ENCODE measurements at regions not wholly inside any gene's neighbourhood (a gene's known extent, or its start where the extent isn't known, plus 50 kb on each side); places are given as distances from the start of the nearest gene placed in this dataset.
"Not testable (repeated sequence)": the region's sequence is repeated elsewhere in the genome, so short reads cannot be mapped to it uniquely, and the experiment has no call there.

DNA sequence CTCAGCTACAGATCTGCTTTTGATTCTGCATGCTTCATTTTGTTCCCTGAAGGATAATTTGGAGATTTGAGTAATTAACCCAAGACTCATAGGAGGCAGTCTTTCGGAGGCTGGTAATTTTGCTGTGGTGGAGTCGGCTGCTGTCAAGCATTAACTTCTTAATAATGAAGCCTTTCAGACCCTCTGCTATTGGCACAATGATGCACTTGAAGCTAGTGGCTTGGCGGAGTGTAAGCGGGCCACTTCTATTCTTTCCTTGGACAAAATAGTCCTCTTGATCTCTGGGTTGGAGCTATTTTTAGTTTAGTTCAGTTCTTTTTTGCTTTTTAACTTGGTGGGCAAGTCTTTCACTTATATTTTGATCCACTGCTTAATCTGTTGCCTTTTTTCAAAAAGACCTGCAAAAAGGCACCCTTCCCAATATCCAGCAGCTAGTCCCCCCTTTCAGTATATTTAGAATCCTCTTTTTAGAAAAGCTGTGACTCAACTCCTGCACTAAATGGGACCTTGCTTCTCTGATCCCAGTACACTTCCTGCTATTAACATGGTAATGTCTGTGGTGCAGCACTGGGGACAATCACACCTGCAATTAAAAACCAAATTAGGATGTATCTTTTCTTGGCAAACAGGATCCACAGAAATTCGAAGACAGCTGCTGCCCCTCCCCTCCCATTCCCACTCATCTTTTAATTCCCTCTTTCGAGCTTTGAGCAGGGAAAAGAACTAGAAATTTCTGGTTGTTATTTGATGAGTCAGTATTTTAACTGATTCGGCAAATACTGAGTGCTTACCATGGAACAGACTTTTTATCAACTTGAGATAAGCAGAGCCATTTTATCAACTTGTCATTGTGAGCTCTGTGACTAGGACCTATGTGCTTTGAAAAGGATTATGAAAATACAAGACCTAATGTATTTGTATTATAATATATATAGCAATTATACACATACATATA is 169.4 kb upstream of the ANKRD55 start:
- H3K4me3 ChIP-seq (replicated peaks in 1 of 3; ENCODE audit: low read depth in 2 of 3, low read length in 3 of 3) = no peak overlapping the region
- H3K27ac Mint-ChIP-seq = no peak overlapping the region
- intact Hi-C loops (cut with micrococcal nuclease) = no loop called here
- H3K9me3 Mint-ChIP-seq = peaks cover 0 to 8% (median 3%) of the 10 kb centered on the region in 7 donors
- H3K4me1 ChIP-seq (ENCODE audit: control insufficient read depth in 1 of 2, insufficient read depth in 2 of 2, low read length in 2 of 2) = no peaks in the 10 kb centered on the region
- no peak overlapping the region for H2AFZ ChIP-seq (ENCODE audit: insufficient read depth, low read depth, low read length, poor library complexity, severe bottlenecking)
- H3K27me3 ChIP-seq (ENCODE audit: control insufficient read depth in 2 of 2, insufficient read depth in 2 of 2, low read length in 2 of 2) = no peaks in the 10 kb centered on the region
- no peaks in the 10 kb centered on the region for H3K36me3 ChIP-seq (replicated peaks in 1 of 2; ENCODE audit: control insufficient read depth in 1 of 2, insufficient read depth in 2 of 2, low read length in 2 of 2)
- TF ChIP-seq, protein P1, sequence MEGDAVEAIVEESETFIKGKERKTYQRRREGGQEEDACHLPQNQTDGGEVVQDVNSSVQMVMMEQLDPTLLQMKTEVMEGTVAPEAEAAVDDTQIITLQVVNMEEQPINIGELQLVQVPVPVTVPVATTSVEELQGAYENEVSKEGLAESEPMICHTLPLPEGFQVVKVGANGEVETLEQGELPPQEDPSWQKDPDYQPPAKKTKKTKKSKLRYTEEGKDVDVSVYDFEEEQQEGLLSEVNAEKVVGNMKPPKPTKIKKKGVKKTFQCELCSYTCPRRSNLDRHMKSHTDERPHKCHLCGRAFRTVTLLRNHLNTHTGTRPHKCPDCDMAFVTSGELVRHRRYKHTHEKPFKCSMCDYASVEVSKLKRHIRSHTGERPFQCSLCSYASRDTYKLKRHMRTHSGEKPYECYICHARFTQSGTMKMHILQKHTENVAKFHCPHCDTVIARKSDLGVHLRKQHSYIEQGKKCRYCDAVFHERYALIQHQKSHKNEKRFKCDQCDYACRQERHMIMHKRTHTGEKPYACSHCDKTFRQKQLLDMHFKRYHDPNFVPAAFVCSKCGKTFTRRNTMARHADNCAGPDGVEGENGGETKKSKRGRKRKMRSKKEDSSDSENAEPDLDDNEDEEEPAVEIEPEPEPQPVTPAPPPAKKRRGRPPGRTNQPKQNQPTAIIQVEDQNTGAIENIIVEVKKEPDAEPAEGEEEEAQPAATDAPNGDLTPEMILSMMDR (IDR thresholded peaks at IDR 0.05) = no peak
- H3K9ac ChIP-seq (ENCODE audit: insufficient read depth, low read length, poor library complexity, severe bottlenecking) = no peak overlapping the region
- no peaks in the 10 kb centered on the region for H3K79me2 ChIP-seq (ENCODE audit: insufficient read depth, low read length)
- H3K4me2 ChIP-seq (replicated peaks; ENCODE audit: extremely low read depth, low read length, poor library complexity, severe bottlenecking) = no peak overlapping the region
- no peaks in the 10 kb centered on the region for H3K27me3 Mint-ChIP-seq (ENCODE audit: low read depth in 3 of 3)
- no peaks in the 10 kb centered on the region for H4K20me1 ChIP-seq (ENCODE audit: insufficient read depth, low read length)
- no peaks in the 10 kb centered on the region for H3K36me3 Mint-ChIP-seq
- H3K9me3 ChIP-seq (replicated peaks in 1 of 2; ENCODE audit: control insufficient read depth in 1 of 2, insufficient read depth in 1 of 2, low read length in 2 of 2) = peaks cover 0 to 3% of the 10 kb centered on the region in 2 donors
- H3K27ac ChIP-seq (ENCODE audit: low read depth in 1 of 2, low read length in 2 of 2) = no peak overlapping the region
- no peak overlapping the region for H3K4me3 Mint-ChIP-seq
- H3K4me1 Mint-ChIP-seq = no peaks in the 10 kb centered on the region
- DNase-seq = no peak
- 100% methylated on average over 2 of the region's 7 CpGs for WGBS (ENCODE audit: insufficient coverage)

DNA sequence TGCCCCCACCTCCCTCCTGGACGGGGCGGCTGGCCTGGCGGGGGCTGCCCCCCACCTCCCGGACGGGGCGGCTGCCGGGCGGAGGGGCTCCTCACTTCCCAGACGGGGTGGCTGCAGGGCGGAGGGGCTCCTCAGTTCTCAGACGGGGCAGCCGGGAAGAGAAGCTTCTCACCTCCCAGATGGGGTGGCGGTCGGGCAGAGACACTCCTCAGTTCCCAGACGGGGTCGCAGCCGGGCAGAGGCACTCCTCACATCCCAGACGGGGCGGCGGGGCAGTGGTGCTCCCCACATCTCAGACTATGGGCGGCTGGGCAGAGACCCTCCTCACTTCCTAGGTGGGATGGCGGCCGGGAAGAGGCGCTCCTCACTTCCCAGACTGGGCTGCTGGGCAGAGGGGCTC is 164.7 kb upstream of the ANKRD55 start:
- H3K36me3 ChIP-seq (replicated peaks in 1 of 2; ENCODE audit: control insufficient read depth in 1 of 2, insufficient read depth in 2 of 2, low read length in 2 of 2); DNase-seq; H3K4me3 Mint-ChIP-seq; H3K4me1 ChIP-seq (ENCODE audit: control insufficient read depth in 1 of 2, insufficient read depth in 2 of 2, low read length in 2 of 2); H3K9ac ChIP-seq (ENCODE audit: insufficient read depth, low read length, poor library complexity, severe bottlenecking); H3K27me3 Mint-ChIP-seq (ENCODE audit: low read depth in 3 of 3); H3K36me3 Mint-ChIP-seq; intact Hi-C loops (cut with micrococcal nuclease); H3K27me3 ChIP-seq (ENCODE audit: control insufficient read depth in 2 of 2, insufficient read depth in 2 of 2, low read length in 2 of 2); H3K27ac ChIP-seq (ENCODE audit: low read depth in 1 of 2, low read length in 2 of 2); H4K20me1 ChIP-seq (ENCODE audit: insufficient read depth, low read length); H3K79me2 ChIP-seq (ENCODE audit: insufficient read depth, low read length); H3K4me2 ChIP-seq (replicated peaks; ENCODE audit: extremely low read depth, low read length, poor library complexity, severe bottlenecking); H3K27ac Mint-ChIP-seq; H2AFZ ChIP-seq (ENCODE audit: insufficient read depth, low read depth, low read length, poor library complexity, severe bottlenecking); H3K4me3 ChIP-seq (replicated peaks in 1 of 3; ENCODE audit: low read depth in 2 of 3, low read length in 3 of 3); H3K4me1 Mint-ChIP-seq: not testable (repeated sequence)
- WGBS (ENCODE audit: insufficient coverage) = 95% methylated on average over 20 of the region's 24 CpGs
- H3K9me3 ChIP-seq (replicated peaks in 1 of 2; ENCODE audit: control insufficient read depth in 1 of 2, insufficient read depth in 1 of 2, low read length in 2 of 2) = peaks cover 10 to 21% of the 10 kb centered on the region in 2 donors
- peaks cover 20 to 44% (median 28%) of the 10 kb centered on the region in 7 donors for H3K9me3 Mint-ChIP-seq
